Lower leg skin (tissue), 4 donors: ENCODE measurements at regions not wholly inside any gene's neighbourhood (a gene's known extent, or its start where the extent isn't known, plus 50 kb on each side); places are given as distances from the start of the nearest gene placed in this dataset.

Experiments
- DNase-seq, 2 donors: peaks; one replicate each; pipeline ENCODE4 v3.0.0-alpha.2; 2019; ENCODE audit warnings: low spot score in 2 of 2
- H3K4me3 ChIP-seq: fragments of 200-600 bp; sonication (generic); 2 replicates; pipeline ENCODE4 v1.5.1; 2017; ENCODE audit warnings: mild to moderate bottlenecking, low read depth; ENCODE audit not compliant: poor library complexity, severe bottlenecking
- POLR2A ChIP-seq, 2 donors: fragments of 450-650 bp; IDR thresholded peaks; one replicate each; pipeline ENCODE4 v1.6.1; 2016 to 2017; ENCODE audit warnings: antibody characterized with exemption in 2 of 2, mild to moderate bottlenecking in 1 of 2, moderate library complexity in 1 of 2
- WGBS, 2 donors: methylation state at CpG; one replicate each; pipeline ENCODE4 v1.1.5; 2018; 5-methylcytosine and 5-hydroxymethylcytosine counted together
- intact Hi-C: fragments of 100-400 bp; cut with DNase I; formaldehyde crosslinking; loops from one replicate; pipeline ENCODE4 v1.15.0; 2023; ENCODE audit warnings: low total_unique reads
- TF ChIP-seq, protein P1 (sequence below), 3 donors: fragments of 450-650 bp; IDR thresholded peaks; one replicate each; pipeline ENCODE4 v1.5.1; 2016; ENCODE audit warnings: antibody characterized with exemption in 3 of 3, mild to moderate bottlenecking in 3 of 3, moderate library complexity in 2 of 3

DNA sequence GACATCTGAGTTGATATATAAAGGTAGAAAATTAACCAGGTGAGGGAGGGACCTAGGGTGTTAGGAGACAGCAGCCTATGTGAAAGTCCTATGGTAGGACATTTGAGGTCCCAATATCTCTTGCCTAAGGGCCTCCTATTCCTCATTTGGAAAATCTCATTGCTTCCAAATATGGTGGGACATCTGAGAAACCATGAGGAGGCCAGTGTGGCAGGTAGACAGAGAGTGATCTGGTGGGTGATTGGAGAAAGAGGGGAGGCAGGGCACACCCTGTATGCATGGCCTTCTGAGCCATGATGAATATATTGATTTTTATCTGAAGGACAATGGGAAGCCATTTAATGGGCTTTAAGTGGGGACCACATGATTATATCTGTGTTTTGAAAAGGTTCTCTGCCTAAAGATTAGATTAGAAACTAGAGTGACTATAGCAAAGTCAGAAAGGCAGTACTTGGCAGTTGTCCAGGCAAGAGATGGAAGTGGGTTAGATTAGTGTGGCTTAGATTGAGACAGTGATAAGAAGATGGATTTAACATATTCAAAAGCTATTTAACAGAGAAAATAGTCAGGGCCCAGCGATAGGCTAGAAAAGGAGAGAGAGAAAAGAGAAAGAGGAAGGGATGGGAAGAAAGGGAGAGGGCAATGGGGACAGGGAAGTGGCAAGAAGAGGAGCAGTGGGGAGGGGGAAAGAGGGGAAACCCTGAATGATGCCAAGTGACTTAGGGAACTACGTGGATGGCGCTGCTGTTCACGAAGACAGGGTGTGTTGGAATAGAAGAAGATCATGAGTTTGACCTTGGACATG, 237.2 kb upstream of the SRRM4 start:
- intact Hi-C loops, result no loop called here
- H3K4me3 ChIP-seq, result no peak overlapping the region
- DNase-seq, result no peak
- 79 to 87% methylated on average over 4 of the region's 4 CpGs for whole genome bisulfite sequencing, 2 donors
- no peak for TF ChIP-seq POLR2A (IDR thresholded peaks at IDR 0.05)
- TF ChIP-seq, protein P1, sequence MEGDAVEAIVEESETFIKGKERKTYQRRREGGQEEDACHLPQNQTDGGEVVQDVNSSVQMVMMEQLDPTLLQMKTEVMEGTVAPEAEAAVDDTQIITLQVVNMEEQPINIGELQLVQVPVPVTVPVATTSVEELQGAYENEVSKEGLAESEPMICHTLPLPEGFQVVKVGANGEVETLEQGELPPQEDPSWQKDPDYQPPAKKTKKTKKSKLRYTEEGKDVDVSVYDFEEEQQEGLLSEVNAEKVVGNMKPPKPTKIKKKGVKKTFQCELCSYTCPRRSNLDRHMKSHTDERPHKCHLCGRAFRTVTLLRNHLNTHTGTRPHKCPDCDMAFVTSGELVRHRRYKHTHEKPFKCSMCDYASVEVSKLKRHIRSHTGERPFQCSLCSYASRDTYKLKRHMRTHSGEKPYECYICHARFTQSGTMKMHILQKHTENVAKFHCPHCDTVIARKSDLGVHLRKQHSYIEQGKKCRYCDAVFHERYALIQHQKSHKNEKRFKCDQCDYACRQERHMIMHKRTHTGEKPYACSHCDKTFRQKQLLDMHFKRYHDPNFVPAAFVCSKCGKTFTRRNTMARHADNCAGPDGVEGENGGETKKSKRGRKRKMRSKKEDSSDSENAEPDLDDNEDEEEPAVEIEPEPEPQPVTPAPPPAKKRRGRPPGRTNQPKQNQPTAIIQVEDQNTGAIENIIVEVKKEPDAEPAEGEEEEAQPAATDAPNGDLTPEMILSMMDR (IDR thresholded peaks at IDR 0.05), result no peak

DNA sequence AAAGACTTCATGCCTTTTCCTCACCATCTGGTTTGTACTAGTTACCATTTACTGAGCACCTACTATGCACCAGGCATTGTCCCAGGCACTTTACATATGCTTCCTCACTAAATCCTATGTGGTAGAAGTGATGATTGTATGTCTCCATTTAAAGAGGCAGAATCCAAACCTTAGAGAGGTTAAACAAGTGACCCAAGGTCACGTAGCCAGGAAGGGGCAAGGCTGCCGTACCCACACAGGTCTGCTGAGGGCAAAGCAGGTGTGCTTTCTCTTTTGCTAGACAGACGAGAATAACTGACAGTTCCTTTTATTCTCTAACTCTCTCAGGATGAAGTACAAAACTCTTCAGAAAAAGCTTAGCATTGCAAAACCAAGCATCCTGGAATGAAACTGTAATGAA, 235.2 kb upstream of the SRRM4 start:
- TF ChIP-seq, protein P1 (IDR thresholded peaks at IDR 0.05), result no peak
- no peak for TF ChIP-seq POLR2A (IDR thresholded peaks at IDR 0.05)
- intact Hi-C loops, result no loop called here
- WGBS, 2 donors, result 66 to 76% methylated on average over 3 of the region's 3 CpGs
- no peak for DNase-seq
- no peak overlapping the region for H3K4me3 ChIP-seq

DNA sequence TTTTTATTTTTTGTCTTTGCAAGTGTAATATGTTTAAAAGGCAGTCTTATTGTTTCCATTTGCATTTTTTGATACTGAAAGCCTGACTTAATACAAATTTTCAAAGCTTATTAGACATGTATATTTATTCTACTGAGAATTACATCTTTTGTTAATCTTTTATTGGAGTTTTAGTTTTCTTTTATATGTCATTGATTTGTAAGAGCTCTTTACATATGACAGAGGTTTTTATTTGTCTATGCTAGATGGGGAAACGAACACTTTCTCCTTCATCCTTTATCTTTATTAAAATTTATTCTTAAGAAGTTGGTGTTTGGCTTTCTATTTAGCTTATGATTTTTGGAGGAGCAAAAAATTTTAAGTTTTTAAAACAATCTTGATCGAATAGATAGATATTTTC, 234.4 kb upstream of the SRRM4 start:
- 54 to 60% methylated on average over 2 of the region's 2 CpGs for WGBS, 2 donors
- no peak for TF ChIP-seq POLR2A (IDR thresholded peaks at IDR 0.05)
- TF ChIP-seq, protein P1 (IDR thresholded peaks at IDR 0.05), result no peak

DNA sequence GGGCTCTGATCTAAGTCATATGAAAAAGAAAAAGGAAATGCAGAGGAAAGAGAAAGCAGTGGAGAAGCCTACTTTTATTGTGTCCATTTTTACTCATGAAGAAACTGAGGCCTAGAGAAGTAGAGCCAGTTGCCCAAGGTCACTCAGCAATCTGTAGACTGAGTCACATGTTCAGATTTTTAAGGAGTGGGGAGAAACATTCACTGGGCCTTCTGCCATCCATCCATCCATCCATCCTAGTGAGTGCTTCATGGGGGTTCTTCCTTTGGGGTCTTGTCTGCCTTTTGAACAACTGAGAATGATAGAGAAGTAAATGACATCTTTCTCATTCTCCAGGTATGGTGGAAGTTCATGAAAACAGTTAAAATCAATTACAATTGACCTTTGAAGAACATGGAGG, 233.6 kb upstream of the SRRM4 start:
- intact Hi-C loops, result no loop called here
- TF ChIP-seq, protein P1 (IDR thresholded peaks at IDR 0.05), result no peak
- no peak for TF ChIP-seq POLR2A (IDR thresholded peaks at IDR 0.05)
- no peak overlapping the region for H3K4me3 ChIP-seq
- no peak for DNase-seq

More for the DNA sequence above, 234.4 kb upstream of the SRRM4 start:
- no peak overlapping the region for H3K4me3 ChIP-seq
- DNase-seq, result no peak
- intact Hi-C loops, result no loop called here

DNA sequence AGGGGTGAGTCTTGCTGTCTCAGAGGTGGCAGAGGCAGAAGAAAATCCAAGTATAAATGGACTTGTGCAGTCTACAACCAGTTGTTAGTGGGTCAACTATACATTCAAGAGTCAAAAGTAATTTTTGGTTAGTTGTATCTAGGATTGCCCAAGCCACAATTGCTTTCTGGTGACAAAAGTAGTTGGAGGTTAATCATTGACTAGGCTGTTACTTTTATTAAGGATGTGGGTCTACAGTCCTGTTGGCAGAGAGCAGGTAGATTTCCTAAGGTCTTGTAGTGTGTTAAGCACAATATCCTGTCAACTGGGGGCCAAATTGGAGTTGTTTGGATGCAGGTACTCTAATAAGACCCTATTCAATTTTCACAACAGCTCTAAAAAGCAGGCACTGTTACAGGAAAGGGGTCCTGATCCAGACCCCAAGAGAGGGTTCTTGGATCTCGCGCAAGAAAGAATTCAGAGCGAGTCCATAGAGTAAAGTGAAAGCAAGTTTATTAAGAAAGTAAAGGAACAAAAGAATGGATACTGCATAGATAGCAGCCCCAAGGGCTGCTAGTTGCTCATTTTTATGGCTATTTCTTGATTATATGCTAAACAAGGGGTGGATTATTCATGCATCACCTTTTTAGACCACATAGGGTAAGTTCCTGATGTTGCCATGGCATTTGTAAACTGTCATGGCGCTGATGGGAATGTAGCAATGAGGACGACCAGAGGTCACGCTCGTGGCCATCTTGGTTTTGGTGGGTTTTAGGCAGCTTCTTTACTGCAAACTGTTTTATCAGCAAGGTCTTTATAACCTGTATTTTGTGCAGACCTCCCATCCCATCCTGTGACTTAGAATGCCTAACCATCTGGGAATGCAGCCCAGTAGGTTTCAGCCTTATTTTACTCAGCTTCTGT, 232.6 kb upstream of the SRRM4 start:
- no peak for DNase-seq
- H3K4me3 ChIP-seq, result no peak overlapping the region
- WGBS, 2 donors, result 87 to 90% methylated on average over 7 of the region's 7 CpGs
- TF ChIP-seq POLR2A (IDR thresholded peaks at IDR 0.05), result no peak
- TF ChIP-seq, protein P1 (IDR thresholded peaks at IDR 0.05), result no peak
- intact Hi-C loops, result no loop called here
